ENCODE measurements at regions not wholly inside any gene's neighbourhood (a gene's known extent, or its start where the extent isn't known, plus 50 kb on each side); places are given as distances from the start of the nearest gene placed in this dataset.
"Not testable (repeated sequence)": the region's sequence is repeated elsewhere in the genome, so short reads cannot be mapped to it uniquely, and the experiment has no call there.

GRCh38 chr21:28421716-28422524 is 570.8 kb downstream of the LTN1 start:
- DNase-seq (ENCODE audit: low read depth): peak; percentile 38

- no peak for DNase-seq (ENCODE audit: low read depth)
These were observed 572.9 kb downstream of the LTN1 start for GRCh38 chr21:28419811-28420210.

- DNase-seq (ENCODE audit: low read depth): no peak
These were observed 573.8 kb downstream of the LTN1 start for GRCh38 chr21:28418726-28419514.

GRCh38 chr21:28410256-28410655 is 582.4 kb downstream of the LTN1 start:
- no peak for DNase-seq (ENCODE audit: low read depth)

GRCh38 chr21:28402616-28402989 is 590.1 kb downstream of the LTN1 start:
- DNase-seq (ENCODE audit: low read depth): peak; percentile 15

- no peak for DNase-seq (ENCODE audit: low read depth)
These were observed 595.6 kb downstream of the LTN1 start for GRCh38 chr21:28397040-28397439.

GRCh38 chr21:28396421-28396820 is 596.3 kb downstream of the LTN1 start:
- no peak for DNase-seq (ENCODE audit: low read depth)

- DNase-seq (ENCODE audit: low read depth): peak; percentile 60
These were observed 599.4 kb downstream of the LTN1 start for GRCh38 chr21:28393279-28393678.

- no peak for DNase-seq (ENCODE audit: low read depth)
These were observed 600.5 kb downstream of the LTN1 start for GRCh38 chr21:28391938-28392849.

- DNase-seq (ENCODE audit: low read depth): no peak
These were observed 605.5 kb downstream of the LTN1 start for GRCh38 chr21:28387220-28387619.

- DNase-seq (ENCODE audit: low read depth): no peak
These were observed 606.8 kb downstream of the LTN1 start for GRCh38 chr21:28385845-28386244.

- DNase-seq (ENCODE audit: low read depth): not testable (repeated sequence)
These were observed 611.5 kb downstream of the LTN1 start for GRCh38 chr21:28381000-28381745.

- no peak for DNase-seq (ENCODE audit: low read depth)
These were observed 612.4 kb downstream of the LTN1 start for GRCh38 chr21:28380241-28380640.

GRCh38 chr21:28378026-28378425 is 614.7 kb downstream of the LTN1 start:
- DNase-seq (ENCODE audit: low read depth): no peak

- DNase-seq (ENCODE audit: low read depth): no peak
These were observed 616.8 kb downstream of the LTN1 start for GRCh38 chr21:28375708-28376385.

GRCh38 chr21:28374881-28375280 is 617.8 kb downstream of the LTN1 start:
- no peak for DNase-seq (ENCODE audit: low read depth)

- DNase-seq (ENCODE audit: low read depth): no peak
These were observed 621.0 kb downstream of the LTN1 start for GRCh38 chr21:28371713-28372112.

GRCh38 chr21:28359300-28359699 is 633.4 kb downstream of the LTN1 start:
- no peak for DNase-seq (ENCODE audit: low read depth)

- no peak for DNase-seq (ENCODE audit: low read depth)
These were observed 634.0 kb downstream of the LTN1 start for GRCh38 chr21:28358702-28359101.

- DNase-seq (ENCODE audit: low read depth): no peak
These were observed 634.5 kb downstream of the LTN1 start for GRCh38 chr21:28358170-28358569.

GRCh38 chr21:28357743-28358142 is 634.9 kb downstream of the LTN1 start:
- DNase-seq (ENCODE audit: low read depth): no peak
